Left cardiac atrium (tissue), 4 donors: ENCODE measurements at regions not wholly inside any gene's neighbourhood (a gene's known extent, or its start where the extent isn't known, plus 50 kb on each side); places are given as distances from the start of the nearest gene placed in this dataset.
A peak's percentile ranks its signal among the peaks of the same experiment; 100 is the strongest.
"Not testable (repeated sequence)": the region's sequence is repeated elsewhere in the genome, so short reads cannot be mapped to it uniquely, and the experiment has no call there.

Experiments used
- ATAC-seq, 2 donors: fragments of 200-7000 bp; cut with Tn5 transposase; one replicate each; pipeline ENCODE4 v1.9.1; 2020; ENCODE audit warnings: mild to moderate bottlenecking in 2 of 2, moderate library complexity in 2 of 2
- DNase-seq: peaks from one replicate; pipeline ENCODE4 v3.0.0-alpha.2; 2020
- intact Hi-C, 2 donors: fragments of 100-400 bp; cut with DNase I; formaldehyde crosslinking; loops; one replicate each; pipeline versions ENCODE4 v1.14.1 to v1.15.1; 2022 to 2023
- donor health status: DM: no; HTN: yes; CAD: no.
- donor health status: DM: no; HTN: yes; CAD: no; lungs with severe emphysema.
- donor health status: DM: yes; HTN: yes; CAD: no.
- donor health status: Dilated cardiomyopathy.

DNA sequence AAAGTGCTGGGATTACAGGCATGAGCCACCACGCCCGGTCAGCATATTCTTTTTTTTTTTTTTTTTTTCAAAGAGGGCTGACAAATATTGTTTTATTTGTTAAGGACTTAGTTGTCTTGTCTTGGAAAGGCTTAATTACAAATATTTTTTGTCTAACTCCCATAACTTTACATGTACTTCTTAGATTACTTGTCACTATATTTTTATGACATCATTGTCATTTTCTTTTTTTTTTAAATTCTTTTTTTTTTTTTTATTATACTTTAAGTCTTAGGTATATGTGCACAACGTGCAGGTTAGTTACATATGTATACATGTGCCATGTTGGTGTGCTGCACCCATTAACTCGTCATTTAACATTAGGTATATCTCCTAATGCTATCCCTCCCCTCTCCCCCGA is 162.5 kb downstream of the DISP1 start:
- not testable (repeated sequence) for DNase-seq, ATAC-seq
- intact Hi-C loops, result loop anchor here in 1 of 2 donors (10.0 kb wide), 1 partner anchor 52 kb away; no protein-coding TSS in a partner anchor

DNA sequence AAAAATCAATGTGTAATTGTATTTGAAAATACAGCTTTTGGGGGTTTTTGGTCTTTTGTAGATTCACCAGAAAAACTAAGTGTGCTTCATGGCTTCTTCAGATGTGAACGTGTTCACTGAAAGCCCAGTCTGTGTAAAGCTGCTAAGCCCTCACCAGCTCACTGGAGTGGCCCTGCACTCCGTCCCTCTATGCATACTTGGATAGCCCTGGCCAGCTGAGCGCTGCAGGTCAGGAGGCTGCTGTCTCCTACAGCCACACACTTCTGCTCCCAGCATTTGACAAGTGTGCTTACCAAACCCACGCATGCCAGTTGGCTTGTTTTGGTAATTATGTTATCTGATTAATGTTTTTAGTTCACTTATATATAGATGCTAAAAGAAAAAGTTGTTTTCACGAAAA is 163.5 kb downstream of the TLR5 start:
- intact Hi-C loops, result loop anchor here in 1 of 2 donors (10.0 kb wide), 1 partner anchor 55 kb away; no protein-coding TSS in a partner anchor
- DNase-seq (no peak), ATAC-seq (no peak)

DNA sequence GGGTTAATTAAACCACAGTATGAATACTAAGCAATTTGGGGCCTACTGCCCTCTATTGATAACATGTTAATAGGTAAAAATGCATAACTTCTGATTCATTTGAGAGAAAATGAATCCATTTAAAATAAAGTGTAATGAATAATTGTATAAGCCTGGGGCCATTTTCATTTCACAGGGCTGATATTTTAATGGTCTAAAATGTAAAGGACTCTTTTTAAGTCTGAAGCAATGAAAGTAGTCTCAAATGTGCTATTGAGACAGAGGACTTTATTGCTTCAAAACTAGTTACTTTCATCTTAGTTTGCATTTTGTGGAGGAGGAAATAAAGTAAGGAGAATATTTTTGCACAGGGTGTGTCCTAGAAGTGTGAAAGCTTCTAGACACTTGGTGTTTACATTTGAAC is 155.4 kb downstream of the TLR5 start:
- ATAC-seq, result no peak
- no peak for DNase-seq
- intact Hi-C loops, result no loop called here

DNA sequence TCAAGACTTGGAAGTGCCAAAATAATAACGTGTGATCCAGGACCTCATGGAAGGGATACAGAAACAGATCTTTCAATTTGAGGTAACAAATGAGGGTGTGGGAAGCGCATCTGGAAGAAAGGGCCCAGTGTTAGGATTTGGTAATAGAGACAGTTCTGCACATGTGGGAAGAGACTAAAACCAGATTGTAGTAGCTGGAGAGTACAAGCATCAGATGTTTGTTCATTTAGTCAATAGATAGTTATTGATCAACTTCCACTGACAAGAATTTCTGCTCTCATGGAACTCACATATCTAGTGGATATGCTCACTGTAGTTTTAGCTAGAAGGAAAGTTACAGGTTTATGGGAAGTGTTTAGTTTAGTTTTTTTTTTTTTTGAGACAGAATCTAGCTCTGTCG is 153.6 kb downstream of the TLR5 start:
- ATAC-seq, result no peak
- intact Hi-C loops, result no loop called here
- no peak for DNase-seq

DNA sequence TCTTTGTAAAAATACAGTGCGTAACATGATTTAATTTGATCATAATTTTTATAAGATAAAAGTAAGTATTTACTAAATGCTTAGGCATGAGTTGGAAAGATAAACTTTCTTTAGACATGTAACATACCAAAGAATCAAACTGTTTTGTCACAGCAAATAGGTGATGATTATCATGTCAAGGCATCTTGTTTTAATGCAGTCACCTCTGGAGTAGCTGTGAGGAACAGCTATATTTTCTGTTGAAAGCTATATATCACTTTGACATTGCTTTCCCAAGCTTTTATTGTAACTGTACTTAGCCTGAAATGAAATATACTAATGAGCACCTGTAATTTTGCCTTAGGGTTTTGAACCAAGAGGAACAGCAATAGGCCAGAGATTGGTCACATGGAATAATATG is 151.9 kb downstream of the TLR5 start:
- intact Hi-C loops, result no loop called here
- DNase-seq (no peak), ATAC-seq (no peak)

DNA sequence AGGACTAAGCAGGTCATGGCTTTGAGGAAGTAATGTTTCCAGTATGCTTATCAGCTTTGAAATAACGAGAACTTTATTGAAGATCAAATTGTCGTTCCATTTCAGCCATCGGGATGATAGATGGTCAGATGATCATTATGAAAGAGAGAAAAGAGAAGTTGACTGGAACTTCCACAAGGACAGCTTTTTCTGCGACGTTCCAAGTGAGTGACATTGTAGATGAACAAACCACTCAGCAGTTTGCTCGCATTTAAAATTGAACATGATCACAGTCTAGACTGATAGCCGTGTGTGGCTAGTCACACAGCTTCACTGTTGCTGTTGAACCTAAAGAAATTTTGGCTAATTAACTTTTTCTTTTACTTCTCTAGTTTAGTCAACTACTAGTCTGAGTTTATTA is 151.1 kb downstream of the TLR5 start:
- intact Hi-C loops, result no loop called here
- ATAC-seq (no peak), DNase-seq (no peak)

DNA sequence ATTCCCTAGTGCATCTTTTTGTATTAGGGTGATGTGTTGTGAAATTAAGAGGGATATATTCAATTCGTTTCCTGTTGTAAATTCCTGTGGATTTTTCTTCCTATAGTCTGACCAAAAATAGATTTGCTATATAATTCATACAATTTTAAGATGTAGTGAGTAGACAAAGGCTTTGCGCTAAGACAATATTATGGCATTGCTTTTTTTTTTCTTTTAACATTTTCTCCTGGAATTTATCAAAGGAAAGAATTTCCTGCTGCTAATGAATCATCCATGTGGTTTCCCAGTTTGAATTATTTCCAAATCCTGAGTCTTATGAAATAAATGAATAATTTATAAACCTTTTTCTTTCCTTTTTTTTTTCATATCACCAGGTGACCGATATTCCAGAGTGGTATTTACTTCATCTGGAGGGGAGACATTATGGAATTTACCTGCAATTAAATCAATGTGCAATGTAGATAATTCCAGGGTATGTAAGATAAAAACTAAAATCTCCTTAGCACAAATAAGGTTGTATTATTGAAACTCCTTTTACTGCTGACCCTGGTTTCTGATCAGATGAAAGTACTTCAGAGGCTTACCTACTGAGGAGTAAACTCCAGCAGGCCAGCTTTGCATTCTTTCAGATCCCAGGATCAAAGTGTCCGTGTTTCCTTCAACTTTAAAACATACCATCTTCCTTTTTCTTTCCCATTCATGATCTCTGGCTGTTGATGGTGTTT is 148.4 kb downstream of the TLR5 start:
- DNase-seq (no peak), ATAC-seq (peak in 1 of 2 donors; percentile 37)
- intact Hi-C loops, result no loop called here

DNA sequence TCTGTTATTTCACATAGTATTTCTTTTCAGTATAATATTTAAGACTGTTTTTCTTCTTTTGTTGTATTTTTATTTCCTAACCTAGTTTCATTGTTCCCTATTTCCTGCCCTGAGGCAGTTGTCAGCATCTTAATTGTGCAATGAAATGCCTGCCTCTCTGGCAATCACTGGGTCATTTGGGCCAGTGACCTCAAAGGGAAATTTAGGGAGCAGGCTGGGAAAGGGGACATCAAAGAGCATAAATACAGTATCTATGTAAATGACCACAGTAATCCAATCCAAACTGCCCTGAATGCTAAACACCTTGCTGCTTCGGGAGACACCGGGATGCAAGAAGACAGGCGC is 147.8 kb downstream of the TLR5 start:
- ATAC-seq (no peak), DNase-seq (no peak)
- intact Hi-C loops, result no loop called here

DNA sequence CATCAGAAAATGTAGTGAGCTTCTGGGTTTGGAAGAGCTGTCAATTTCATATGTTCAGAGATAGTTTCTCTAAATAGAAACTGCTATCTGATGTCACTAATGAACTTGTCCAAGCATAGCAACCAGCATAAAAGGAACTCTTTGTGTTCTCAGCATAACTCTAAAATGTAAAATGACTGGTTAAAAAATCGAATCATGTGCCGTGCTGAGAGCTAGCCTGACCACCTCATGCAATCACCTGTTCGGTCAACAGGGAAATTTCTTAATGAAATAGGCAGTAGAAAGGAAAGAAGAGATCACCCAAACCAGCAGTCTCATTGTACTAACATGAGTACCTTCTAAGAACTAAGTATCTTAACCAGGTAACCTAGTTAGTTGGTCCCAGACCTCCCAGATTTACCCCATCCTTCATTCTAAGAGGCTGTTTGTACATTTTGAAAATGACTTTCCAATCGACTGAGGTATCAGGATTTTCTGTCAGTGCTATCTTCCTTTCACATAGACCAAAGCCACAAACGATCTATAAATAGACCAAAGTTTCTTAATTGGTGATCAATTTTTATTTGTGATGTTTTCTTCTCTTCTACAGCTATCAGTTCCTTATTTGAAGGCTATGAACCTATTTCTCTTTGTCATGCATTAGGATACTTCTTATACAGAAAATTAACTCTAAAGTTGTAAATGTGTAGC is 147.3 kb downstream of the TLR5 start:
- DNase-seq, result no peak
- no peak for ATAC-seq
- intact Hi-C loops, result no loop called here

DNA sequence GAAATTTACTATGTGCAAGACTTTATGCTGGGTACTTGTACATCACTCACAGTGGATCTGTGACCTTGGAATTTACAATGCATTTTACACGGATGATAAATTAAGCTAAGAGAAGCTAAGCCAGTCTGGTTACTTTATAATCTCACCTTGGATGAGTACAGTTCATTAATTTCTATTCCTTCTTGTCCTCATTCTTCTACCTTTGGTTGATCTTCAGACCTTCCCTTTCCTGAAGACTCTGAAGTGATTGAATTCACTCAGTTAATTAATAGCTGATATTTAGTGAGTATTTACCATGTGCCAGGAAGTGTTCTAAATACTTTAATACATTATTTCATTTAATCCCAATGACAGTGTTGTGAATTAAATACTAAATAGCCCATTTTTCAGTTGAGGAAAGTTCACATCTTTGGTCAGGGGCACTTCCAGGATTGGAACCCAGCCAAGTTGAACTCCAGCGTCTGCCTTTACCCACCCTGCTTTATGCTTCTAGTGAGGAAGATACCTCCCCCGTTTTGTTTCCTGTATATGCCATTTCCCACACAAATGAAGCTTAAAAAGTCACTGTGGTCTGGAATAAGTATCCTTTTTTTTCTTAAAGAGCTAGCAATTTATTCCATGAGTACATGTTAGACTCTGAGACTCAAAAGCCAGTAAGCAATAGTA is 146.6 kb downstream of the TLR5 start:
- intact Hi-C loops, result no loop called here
- DNase-seq (no peak), ATAC-seq (no peak)

DNA sequence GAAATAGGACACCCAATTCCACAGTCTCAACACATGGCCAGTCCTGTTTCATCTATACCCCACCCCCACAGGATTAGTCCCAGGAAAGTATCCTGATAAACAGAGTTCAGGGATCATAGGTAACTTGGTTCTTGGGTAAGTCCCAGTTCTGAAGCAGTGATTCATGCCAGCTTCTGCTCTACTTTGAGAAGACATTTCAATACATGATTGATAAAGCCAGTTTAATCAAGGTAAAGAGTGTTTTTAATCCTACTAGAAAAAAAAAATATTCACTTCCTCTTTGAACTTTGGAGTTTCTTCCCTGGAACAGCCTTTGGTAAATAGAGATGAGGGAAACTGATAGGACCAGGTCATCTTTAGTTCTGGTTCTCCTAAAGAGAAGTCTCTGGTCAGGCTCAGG is 142.4 kb downstream of the TLR5 start:
- ATAC-seq, result no peak

DNA sequence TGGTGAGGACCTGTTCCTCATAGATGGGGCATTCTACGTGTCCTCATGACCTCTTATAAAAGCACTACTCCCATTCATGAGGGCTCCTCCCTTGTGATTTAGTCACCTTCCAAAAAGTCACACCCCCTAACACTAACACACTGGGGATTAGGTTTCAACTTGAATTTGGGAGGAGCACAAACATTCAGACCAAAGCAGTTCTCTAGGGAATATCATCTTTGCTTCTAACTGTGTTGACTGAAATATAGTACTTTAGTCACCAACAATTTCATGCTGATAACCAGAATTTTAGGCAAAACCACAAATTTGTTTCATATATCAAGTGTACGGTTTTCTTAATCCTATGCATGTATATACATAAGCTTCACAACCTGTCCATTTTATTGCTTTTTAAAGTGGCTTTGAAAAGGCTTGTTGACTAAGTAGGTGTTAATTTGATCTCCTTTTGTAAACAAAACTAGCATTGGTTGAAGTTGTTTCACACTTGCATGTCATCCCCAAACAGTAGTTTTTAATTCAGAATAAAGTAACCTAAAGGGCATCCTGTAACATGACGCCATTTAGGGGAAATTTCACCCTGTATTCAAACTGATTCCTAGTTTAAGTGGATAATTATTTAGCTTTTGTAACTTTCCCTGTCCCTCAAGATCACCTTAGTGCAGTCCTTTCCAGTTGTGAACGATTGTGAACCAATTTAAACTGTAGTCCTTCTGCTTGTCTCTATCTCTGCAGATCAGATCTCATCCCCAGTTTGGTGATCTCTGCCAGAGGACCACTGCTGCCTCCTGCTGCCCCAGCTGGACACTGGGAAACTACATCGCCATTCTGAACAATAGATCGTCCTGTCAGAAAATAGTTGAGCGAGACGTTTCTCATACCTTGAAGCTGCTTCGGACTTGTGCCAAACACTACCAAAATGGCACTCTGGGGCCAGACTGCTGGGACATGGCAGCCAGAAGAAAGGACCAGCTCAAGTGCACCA is 141.1 kb downstream of the TLR5 start:
- ATAC-seq (peak in 1 of 2 donors; percentile 25), DNase-seq (no peak)
- intact Hi-C loops, result no loop called here

More for the DNA sequence above, 142.4 kb downstream of the TLR5 start:
- intact Hi-C loops, result no loop called here
- DNase-seq, result no peak

DNA sequence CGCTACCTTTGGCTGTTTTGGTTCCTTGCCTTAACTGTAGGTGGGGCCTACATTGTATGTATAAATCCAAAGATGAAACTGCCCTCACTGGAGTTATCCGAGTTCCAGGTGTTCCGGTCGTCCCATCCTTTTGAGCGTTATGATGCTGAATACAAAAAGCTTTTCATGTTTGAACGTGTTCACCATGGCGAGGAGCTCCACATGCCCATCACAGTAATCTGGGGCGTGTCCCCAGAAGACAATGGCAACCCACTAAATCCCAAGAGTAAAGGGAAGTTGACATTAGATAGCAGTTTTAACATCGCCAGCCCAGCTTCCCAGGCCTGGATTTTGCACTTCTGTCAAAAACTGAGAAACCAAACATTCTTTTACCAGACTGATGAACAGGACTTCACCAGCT is 139.5 kb downstream of the TLR5 start:
- DNase-seq (no peak), ATAC-seq (no peak)
- intact Hi-C loops, result no loop called here

DNA sequence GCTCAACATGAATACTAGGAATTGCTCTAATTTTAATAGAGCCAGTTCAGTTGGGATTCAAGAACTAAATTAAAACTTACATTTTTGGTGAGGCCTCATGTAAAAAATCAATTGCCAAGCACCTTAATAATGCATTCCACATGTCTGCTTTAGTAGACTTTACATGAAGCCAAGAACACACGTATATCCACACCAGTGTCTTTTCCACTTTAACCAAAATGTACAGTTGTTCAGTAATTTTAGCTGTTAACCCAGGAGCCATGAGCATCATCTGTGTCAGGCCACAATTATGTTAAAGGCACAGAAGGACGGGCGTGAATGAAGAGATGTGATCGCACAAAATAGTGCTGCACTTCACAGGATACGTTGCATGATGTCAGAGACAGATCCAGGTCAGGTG is 136.7 kb downstream of the TLR5 start:
- DNase-seq (no peak), ATAC-seq (no peak)
- intact Hi-C loops, result no loop called here

DNA sequence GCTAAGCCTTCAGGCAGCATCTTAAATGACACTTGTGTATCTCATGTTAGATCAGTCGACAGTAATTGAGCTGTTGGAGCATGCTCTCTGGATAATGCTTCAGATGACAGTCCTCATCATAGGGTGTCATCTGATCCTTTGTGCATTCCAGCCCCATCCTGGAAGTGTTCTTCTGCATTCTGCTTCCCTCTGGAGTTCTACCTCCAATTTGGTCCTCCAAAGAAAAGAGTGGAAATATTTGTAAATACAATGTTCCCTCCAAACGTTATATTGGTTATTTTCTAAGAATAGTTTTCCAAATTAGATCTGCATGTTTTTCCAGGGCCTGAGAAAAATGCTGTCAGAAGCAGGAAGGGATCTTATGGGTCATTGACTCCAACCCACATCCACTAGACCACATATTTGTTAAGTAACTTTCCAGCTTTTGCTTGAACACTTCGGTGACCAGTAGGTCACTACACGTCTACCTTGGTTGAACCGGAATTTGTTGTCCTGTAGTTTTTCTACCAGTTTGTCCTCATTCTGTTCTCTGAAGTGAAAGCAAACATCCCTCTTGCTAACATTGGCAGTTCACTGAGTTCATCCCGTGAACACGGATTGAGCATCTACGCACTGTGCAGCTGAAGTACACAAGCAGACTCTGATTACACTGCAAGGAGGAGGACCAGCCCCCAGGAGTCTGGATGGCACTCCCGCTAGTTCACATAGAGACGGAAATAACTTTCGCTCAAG is 136.0 kb downstream of the TLR5 start:
- DNase-seq (no peak), ATAC-seq (no peak)
- intact Hi-C loops, result no loop called here

DNA sequence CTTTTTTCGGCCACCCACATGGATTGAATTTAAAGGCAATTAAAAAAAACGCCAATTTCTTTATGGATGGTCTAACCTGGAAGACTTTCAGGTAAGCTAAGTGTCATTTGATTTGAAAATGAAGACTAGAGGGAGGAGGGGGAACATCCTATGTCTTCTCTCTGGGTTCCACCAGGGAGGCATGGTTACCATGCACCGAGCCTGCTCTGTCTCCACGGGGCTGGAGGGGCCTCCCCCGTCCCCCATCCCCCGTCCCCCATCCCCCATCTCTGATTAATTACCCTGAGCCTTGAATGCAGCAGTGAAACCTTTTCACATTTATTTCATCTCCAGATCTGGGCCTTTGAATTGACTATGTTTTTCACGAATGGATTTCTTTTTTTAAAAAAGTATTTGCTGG is 135.1 kb downstream of the TLR5 start:
- intact Hi-C loops, result no loop called here
- ATAC-seq (no peak), DNase-seq (no peak)

DNA sequence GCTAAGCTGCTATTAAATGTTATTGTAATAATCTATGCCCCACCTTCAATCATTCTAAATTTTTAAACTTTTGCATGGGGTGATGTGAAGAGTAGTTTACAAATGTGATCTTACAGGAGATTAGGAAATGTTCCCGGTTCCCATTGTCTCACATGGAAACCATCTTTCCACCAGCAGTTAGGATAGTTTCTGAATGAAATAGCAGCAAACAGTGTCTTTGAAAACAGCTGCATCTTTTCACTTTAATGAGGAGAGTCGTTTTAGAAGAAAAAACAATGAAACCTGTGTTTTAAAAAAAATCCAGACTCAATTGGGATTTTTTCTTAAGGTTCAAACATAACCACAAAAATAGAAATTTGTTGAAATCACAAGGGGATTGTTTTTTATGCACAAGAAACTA is 134.2 kb downstream of the TLR5 start:
- DNase-seq, result no peak
- intact Hi-C loops, result no loop called here
- ATAC-seq, result no peak

DNA sequence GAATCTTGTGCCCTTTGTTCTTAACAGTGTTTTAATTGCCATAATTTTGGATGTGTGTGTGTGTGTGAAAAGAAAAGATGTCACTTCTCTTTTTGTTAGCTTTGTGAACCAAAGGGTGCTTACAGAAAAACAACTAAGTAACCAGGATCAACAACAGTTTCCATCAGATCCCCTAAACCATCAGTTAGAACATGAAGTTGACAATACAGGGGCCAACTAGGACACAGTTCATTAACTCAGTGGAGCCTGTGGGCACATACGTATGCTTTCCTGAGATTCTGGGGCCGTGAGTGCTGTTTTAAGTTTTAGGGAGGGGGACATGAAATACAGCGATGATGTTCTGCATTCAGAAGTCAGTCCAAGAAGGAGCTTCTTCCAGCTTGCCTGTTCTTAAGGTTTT is 133.6 kb downstream of the TLR5 start:
- no peak for DNase-seq
- ATAC-seq, result no peak
- intact Hi-C loops, result no loop called here
